NB4 (cell line): ENCODE measurements at regions not wholly inside any gene's neighbourhood (a gene's known extent, or its start where the extent isn't known, plus 50 kb on each side); places are given as distances from the start of the nearest gene placed in this dataset.

Experiments used
- DNase-seq: peaks from one replicate; pipeline ENCODE4 v3.0.0; 2010; ENCODE audit warnings: low read depth
- H3K4me3 ChIP-seq: one replicate; pipeline ENCODE4 v1.5.1; 2011; ENCODE audit warnings: mild to moderate bottlenecking, low read depth, low read length, moderate library complexity
- CTCF ChIP-seq: IDR thresholded peaks from one replicate; pipeline ENCODE4 v1.5.1; 2012; ENCODE audit warnings: low read depth, low read length
- MAX ChIP-seq: IDR thresholded peaks from 2 replicates; pipeline ENCODE4 v1.6.1; 2011; ENCODE audit warnings: low read depth, low read length
- MYC ChIP-seq: IDR thresholded peaks from 2 replicates; pipeline ENCODE4 v1.6.1; 2011; ENCODE audit warnings: low read depth, low read length
- POLR2A ChIP-seq: IDR thresholded peaks from 2 replicates; pipeline ENCODE4 v1.6.1; 2011; ENCODE audit warnings: mild to moderate bottlenecking; ENCODE audit not compliant: insufficient read length; ENCODE audit errors: extremely low read depth

- DNase-seq = no peak
- H3K4me3 ChIP-seq = no peak overlapping the region
- TF ChIP-seq POLR2A = no peak
- TF ChIP-seq MYC = no peak
- TF ChIP-seq MAX = no peak
- TF ChIP-seq CTCF = no peak
These were observed 984.3 kb downstream of the BCL11A start for GRCh38 chr2:59569124-59569523.

GRCh38 chr2:59568461-59568860 lies 985.0 kb downstream of the BCL11A start:
- H3K4me3 ChIP-seq = no peak overlapping the region
- TF ChIP-seq CTCF (no peak), MAX (no peak), POLR2A (no peak), MYC (no peak)
- DNase-seq = no peak

- H3K4me3 ChIP-seq = no peak overlapping the region
- no peak for DNase-seq
- TF ChIP-seq POLR2A (no peak), MYC (no peak), MAX (no peak), CTCF (no peak)
These were observed 986.3 kb downstream of the BCL11A start for GRCh38 chr2:59567151-59567550.

GRCh38 chr2:59566739-59567138 lies 986.7 kb downstream of the BCL11A start:
- DNase-seq = no peak
- TF ChIP-seq MYC (no peak), CTCF (no peak), MAX (no peak)
- H3K4me3 ChIP-seq = no peak overlapping the region

- H3K4me3 ChIP-seq = no peak overlapping the region
- TF ChIP-seq MAX = no peak
- no peak for TF ChIP-seq POLR2A
- TF ChIP-seq CTCF = no peak
- TF ChIP-seq MYC = no peak
- DNase-seq = no peak
These were observed 992.2 kb downstream of the BCL11A start for GRCh38 chr2:59561281-59561680.

- H3K4me3 ChIP-seq = no peak overlapping the region
- DNase-seq = no peak
- TF ChIP-seq MAX = no peak
These were observed 992.7 kb downstream of the BCL11A start for GRCh38 chr2:59560769-59561168.
